B cell (primary cell): ENCODE measurements at regions not wholly inside any gene's neighbourhood (a gene's known extent, or its start where the extent isn't known, plus 50 kb on each side); places are given as distances from the start of the nearest gene placed in this dataset.

Experiments
- ATAC-seq: fragments of 200-7000 bp; cut with Tn5 transposase; one replicate; pipeline ENCODE4 v1.10.0; 2021; ENCODE audit warnings: low read depth, mild to moderate bottlenecking, moderate number of reproducible peaks, moderate library complexity
- CTCF ChIA-PET: fragments of 350-600 bp; sonication (Branson Sonifier 250); formaldehyde crosslinking; loops from one replicate; lab custom pipeline; 2021; ENCODE audit warnings: antibody characterized with exemption, inconsistent platforms; lab: Charles Lee
- POLR2A ChIA-PET: fragments of 350-600 bp; sonication (Branson Sonifier 250); formaldehyde crosslinking; loops from one replicate; lab custom pipeline; 2021; ENCODE audit warnings: antibody characterized with exemption; lab: Charles Lee
- DNase-seq: peaks from one replicate; pipeline ENCODE4 v3.0.0; 2013
- H2AFZ ChIP-seq: 2 replicates; pipeline ENCODE4 v1.6.1; 2012; ENCODE audit warnings: mild to moderate bottlenecking, low read depth, low read length; ENCODE audit not compliant: insufficient read depth, poor library complexity, severe bottlenecking
- H3K27ac ChIP-seq, 2 donors: 1 replicate in 1 of 2; 2 replicates in 1 of 2; pipeline ENCODE4 v1.5.1; 2012 to 2013; ENCODE audit warnings: low read length in 2 of 2, mild to moderate bottlenecking in 2 of 2, moderate library complexity in 1 of 2
- H3K27me3 ChIP-seq, 4 experiments: fragments of 200-600 bp in 1 of 4; sonication (generic) in 1 of 4; replicated peaks in 1 of 4; 1 replicate in 2 of 4; 2 replicates in 2 of 4; pipeline versions ENCODE4 v1.6.1 to v1.7.0; 2013 to 2016; ENCODE audit warnings: low read length in 3 of 4, mild to moderate bottlenecking in 2 of 4, mixed read lengths in 1 of 4, moderate library complexity in 1 of 4; ENCODE audit not compliant: insufficient read depth in 4 of 4, control insufficient read depth in 3 of 4; ENCODE audit errors: control extremely low read depth in 1 of 4
- H3K36me3 ChIP-seq, 2 experiments: replicated peaks in 1 of 2; 1 replicate in 1 of 2; 2 replicates in 1 of 2; pipeline versions ENCODE4 v1.6.1 to v1.7.1; 2013; ENCODE audit warnings: low read length in 1 of 2; ENCODE audit not compliant: insufficient read depth in 2 of 2, control insufficient read depth in 1 of 2; ENCODE audit errors: control extremely low read depth in 1 of 2, extremely low read depth in 1 of 2
- H3K4me1 ChIP-seq, 2 donors: fragments of 200-600 bp in 1 of 2; sonication (generic) in 1 of 2; 1 replicate in 1 of 2; 2 replicates in 1 of 2; pipeline versions ENCODE4 v1.5.1 to v1.6.1; 2013 to 2017; ENCODE audit warnings: low read length in 2 of 2; ENCODE audit not compliant: control insufficient read depth in 2 of 2, insufficient read depth in 2 of 2
- H3K4me2 ChIP-seq: replicated peaks from 2 replicates; pipeline ENCODE3; 2012; ENCODE audit warnings: mild to moderate bottlenecking, low read depth, low read length; ENCODE audit not compliant: poor library complexity, severe bottlenecking
- H3K4me3 ChIP-seq, 5 experiments: fragments of 200-600 bp in 1 of 5; sonication (generic) in 1 of 5; 1 replicate in 3 of 5; 2 replicates in 2 of 5; pipeline versions ENCODE4 v1.5.1 to v1.7.0; 2011 to 2016; ENCODE audit warnings: low read length in 4 of 5, mild to moderate bottlenecking in 4 of 5, low read depth in 2 of 5, control low read depth in 1 of 5, moderate library complexity in 1 of 5; ENCODE audit not compliant: insufficient read depth in 1 of 5; ENCODE audit errors: control extremely low read depth in 1 of 5, extremely low read depth in 1 of 5
- H3K79me2 ChIP-seq: fragments of 200-600 bp; sonication (generic); one replicate; pipeline ENCODE4 v1.6.0; 2016; ENCODE audit warnings: low read length; ENCODE audit not compliant: control insufficient read depth, insufficient read depth
- H3K9ac ChIP-seq: fragments of 200-600 bp; sonication (generic); 2 replicates; pipeline ENCODE4 v1.6.1; 2017; ENCODE audit warnings: mild to moderate bottlenecking, low read length, moderate library complexity
- H3K9me3 ChIP-seq, 3 donors: one replicate each; pipeline versions ENCODE4 v1.6.1 to v1.7.1; 2013; ENCODE audit warnings: low read length in 2 of 3; ENCODE audit not compliant: control insufficient read depth in 2 of 3, insufficient read depth in 1 of 3; ENCODE audit errors: control extremely low read depth in 1 of 3
- H4K20me1 ChIP-seq: 2 replicates; pipeline ENCODE4 v1.6.0; 2012; ENCODE audit warnings: mild to moderate bottlenecking, low read length; ENCODE audit not compliant: insufficient read depth, control insufficient read depth, poor library complexity, severe bottlenecking
- H3K27ac Mint-ChIP-seq: one replicate; pipeline ENCODE4 v1.8.0; 2021; ENCODE audit warnings: mixed read lengths
- H3K27me3 Mint-ChIP-seq: one replicate; pipeline ENCODE4 v1.8.0; 2021; ENCODE audit warnings: mixed read lengths
- H3K4me1 Mint-ChIP-seq: one replicate; pipeline ENCODE4 v1.8.0; 2021; ENCODE audit warnings: mixed read lengths
- H3K4me3 Mint-ChIP-seq: one replicate; pipeline ENCODE4 v1.8.0; 2021; ENCODE audit warnings: mixed read lengths
- H3K9me3 Mint-ChIP-seq: one replicate; pipeline ENCODE4 v1.8.0; 2022; ENCODE audit warnings: mixed read lengths; ENCODE audit not compliant: insufficient read depth
- CTCF ChIP-seq: fragments of 200-600 bp; IDR thresholded peaks from one replicate; pipeline ENCODE4 v1.8.0; 2022; ENCODE audit warnings: antibody characterized with exemption, mild to moderate bottlenecking
- EZH2 ChIP-seq: IDR thresholded peaks from 2 replicates; pipeline ENCODE4 v1.6.1; 2012; ENCODE audit warnings: borderline replicate concordance, low read depth, mild to moderate bottlenecking, moderate library complexity, low read length; ENCODE audit not compliant: insufficient read depth, poor library complexity, severe bottlenecking
- WGBS: methylation state at CpG from one replicate; pipeline ENCODE4 v1.1.5; 2013; ENCODE audit warnings: missing lambda C conversion rate; ENCODE audit not compliant: insufficient coverage; 5-methylcytosine and 5-hydroxymethylcytosine counted together
- intact Hi-C: fragments of 100-400 bp; cut with micrococcal nuclease; formaldehyde crosslinking; loops from one replicate; pipeline ENCODE4 v1.10.0; 2022

- POLR2A ChIA-PET, result no interaction called here
- no peaks in the 10 kb centered on the region for H3K4me1 ChIP-seq
These were observed 182.6 kb downstream of the ZPLD1 start for GRCh38 chr3:102617381-102617780.

GRCh38 chr3:102619361-102619760, 184.5 kb downstream of the ZPLD1 start:
- CTCF ChIA-PET, result no interaction called here
- Histone ChIP-seq H3K36me3 (no peaks in the 10 kb centered on the region), H3K9ac (no peak overlapping the region), H3K27me3 (no peaks in the 10 kb centered on the region), H3K79me2 (no peaks in the 10 kb centered on the region), H2AFZ (no peak overlapping the region), H3K27ac (no peak overlapping the region), H3K4me2 (no peak overlapping the region), H3K4me3 (no peak overlapping the region), H3K4me1 (no peaks in the 10 kb centered on the region), H4K20me1 (no peaks in the 10 kb centered on the region), H3K9me3 (peaks cover 0 to 1% (median 0%) of the 10 kb centered on the region in 3 donors)
- TF ChIP-seq CTCF, result no peak
- no peak for TF ChIP-seq EZH2
- POLR2A ChIA-PET, result no interaction called here
- no peak overlapping the region for H3K4me3 Mint-ChIP-seq
- H3K9me3 Mint-ChIP-seq, result no peaks in the 10 kb centered on the region
- H3K27ac Mint-ChIP-seq, result no peak overlapping the region
- DNase-seq, result no peak
- intact Hi-C loops, result no loop called here
- no peak for ATAC-seq
- no peaks in the 10 kb centered on the region for H3K4me1 Mint-ChIP-seq
- H3K27me3 Mint-ChIP-seq, result peaks cover 8% of the 10 kb centered on the region
- 100% methylated on average over 1 of the region's 1 CpG for WGBS

More at GRCh38 chr3:102617381-102617780, 182.6 kb downstream of the ZPLD1 start:
- peaks cover 0 to 1% (median 0%) of the 10 kb centered on the region in 3 donors for H3K9me3 ChIP-seq
- H3K4me3 ChIP-seq, result no peak overlapping the region
- no peak overlapping the region for H3K4me2 ChIP-seq
- no peaks in the 10 kb centered on the region for H3K27me3 ChIP-seq
- H3K27ac ChIP-seq, result no peak overlapping the region
- Mint-ChIP-seq H3K27ac (no peak overlapping the region), H3K27me3 (peaks cover 11% of the 10 kb centered on the region), H3K4me1 (no peaks in the 10 kb centered on the region), H3K9me3 (no peaks in the 10 kb centered on the region), H3K4me3 (no peak overlapping the region)
- no peaks in the 10 kb centered on the region for H3K79me2 ChIP-seq
- WGBS, result 100% methylated on average over 1 of the region's 4 CpGs
- DNase-seq (no peak), ATAC-seq (no peak)
- no peak overlapping the region for H3K9ac ChIP-seq
- no peak overlapping the region for H2AFZ ChIP-seq
- no peaks in the 10 kb centered on the region for H3K36me3 ChIP-seq
- no peak for TF ChIP-seq CTCF
- no peak for TF ChIP-seq EZH2
- CTCF ChIA-PET, result no interaction called here
- intact Hi-C loops, result no loop called here
- no peaks in the 10 kb centered on the region for H4K20me1 ChIP-seq
